Amygdala (tissue), 56 donors: ENCODE measurements at regions not wholly inside any gene's neighbourhood (a gene's known extent, or its start where the extent isn't known, plus 50 kb on each side); places are given as distances from the start of the nearest gene placed in this dataset.

ENCODE experiments used
- DNase-seq, 56 donors: peaks; one replicate each; lab custom pipeline; 2025; lab: John Stamatoyannopoulos, UW

DNA sequence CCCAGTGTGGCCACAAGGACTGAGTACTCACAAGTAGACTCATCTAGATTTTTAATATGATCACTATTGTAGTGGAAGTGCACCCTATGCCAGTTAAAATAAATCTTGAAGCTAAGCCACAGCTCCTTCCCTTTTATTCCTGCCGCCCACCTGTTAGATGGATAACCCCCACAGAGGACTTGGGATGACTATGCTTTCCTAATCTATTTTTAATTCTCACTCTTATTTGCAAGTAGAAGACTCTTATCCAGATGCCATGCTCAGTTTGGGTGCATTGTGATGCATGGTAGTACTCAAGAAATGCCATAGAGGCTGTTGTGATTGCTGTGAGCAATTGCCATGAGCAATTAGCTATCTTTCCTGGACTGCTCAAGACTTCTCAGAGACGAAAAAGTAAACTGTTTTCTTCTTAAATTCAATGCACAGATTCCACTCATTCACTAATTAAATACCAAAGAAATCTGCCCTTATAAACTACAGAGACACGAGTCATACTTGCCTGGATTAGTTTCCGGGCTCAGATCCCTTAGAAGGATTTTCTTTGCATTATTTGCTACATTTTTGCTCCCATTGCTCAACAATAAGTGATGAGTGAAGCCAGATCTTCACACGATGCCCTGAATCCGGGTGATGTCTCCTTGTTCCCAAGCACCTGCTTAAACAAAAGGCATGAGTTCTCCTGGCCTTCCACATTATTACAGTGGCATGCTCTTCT lies 472.1 kb downstream of the SOX2 start:
- DNase-seq = no peak

DNA sequence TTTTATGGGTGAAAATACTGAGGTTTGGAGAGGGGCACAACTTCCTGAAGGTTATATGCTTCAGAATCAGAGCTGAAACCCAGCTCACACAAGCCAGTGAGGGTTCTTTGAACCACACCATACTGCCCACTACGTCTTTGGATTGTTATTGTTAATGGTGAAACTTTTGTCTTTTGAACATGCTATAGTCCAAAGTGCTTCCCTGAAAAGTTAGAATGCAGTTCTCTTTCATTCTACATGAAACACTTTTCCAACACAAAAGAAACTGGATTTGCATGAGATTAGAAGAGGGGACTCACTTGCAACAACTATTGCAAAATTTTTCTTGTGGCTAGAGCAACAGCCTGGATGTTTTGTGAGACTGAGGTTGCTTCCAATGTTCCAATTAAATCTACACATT lies 473.6 kb downstream of the SOX2 start:
- no peak for DNase-seq

DNA sequence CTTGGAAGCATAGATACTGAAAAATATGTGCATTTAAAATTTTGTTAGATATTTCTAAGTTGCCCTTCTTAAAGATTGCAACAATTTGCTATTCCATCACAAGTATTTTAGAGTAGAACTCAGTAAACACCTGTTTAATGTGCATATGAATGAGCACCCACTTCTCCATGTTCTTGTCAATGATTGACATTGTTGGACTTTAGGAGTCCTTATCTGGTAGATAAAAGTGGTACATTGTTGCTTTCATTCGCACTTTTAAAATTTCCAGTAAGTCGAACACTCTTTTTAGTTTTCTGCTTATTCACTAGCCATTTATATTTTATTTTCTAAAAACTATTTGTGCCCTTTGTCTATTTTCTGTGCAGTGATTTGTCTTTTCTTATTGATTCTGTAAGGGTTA lies 478.3 kb downstream of the SOX2 start:
- no peak for DNase-seq

DNA sequence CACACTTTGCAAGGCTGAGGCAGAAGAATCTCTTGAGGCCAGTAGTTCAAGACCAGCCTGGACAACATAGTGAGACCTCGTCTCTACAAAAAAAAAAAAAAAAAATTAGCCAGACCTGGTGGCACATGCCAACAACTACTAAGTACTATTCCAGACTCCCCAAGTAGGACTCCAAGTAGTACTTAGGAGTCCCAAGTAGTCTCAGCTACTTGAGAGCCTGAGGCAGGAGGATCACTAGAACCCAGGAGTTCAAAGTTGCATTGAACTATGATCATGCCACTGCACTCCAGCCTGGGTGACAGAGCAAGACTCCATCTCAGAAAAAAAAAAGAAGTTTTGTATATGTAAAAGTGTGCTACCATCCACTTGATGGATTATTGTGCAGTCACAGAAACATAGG lies 486.6 kb downstream of the SOX2 start:
- DNase-seq = no peak

DNA sequence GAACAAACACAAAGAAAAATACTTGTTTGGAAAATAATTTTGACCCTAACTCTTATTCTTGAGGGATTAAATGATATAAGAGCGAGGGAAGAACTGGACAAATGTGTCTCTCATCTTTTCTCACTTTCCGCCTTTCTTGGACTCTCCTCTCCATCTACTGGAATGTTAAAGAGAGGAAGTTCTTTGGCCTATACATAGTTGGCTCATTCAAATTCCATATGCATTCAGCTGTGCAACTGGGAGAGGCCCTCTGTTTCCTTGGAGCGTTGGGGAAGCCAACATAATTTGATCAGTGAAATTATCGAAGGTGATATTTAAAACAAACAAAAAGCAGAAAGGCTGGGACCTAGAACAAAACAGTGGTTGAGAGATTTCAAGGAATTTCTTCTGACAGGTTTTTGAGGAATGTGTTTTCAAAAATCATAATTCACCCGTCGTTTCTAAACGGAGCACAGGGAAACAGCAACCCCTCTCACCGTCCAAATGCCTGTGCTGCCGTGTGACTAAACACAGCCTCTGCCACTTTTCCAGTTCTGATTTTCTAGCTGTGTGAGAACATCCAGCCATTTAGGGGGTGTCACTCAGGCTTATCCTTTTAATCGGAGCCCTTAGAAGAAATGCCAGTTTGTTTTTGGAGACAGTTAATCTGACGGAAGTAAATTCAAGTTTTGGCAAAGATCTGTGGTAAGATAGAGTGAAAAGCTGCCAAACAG lies 489.9 kb downstream of the SOX2 start:
- DNase-seq = no peak

DNA sequence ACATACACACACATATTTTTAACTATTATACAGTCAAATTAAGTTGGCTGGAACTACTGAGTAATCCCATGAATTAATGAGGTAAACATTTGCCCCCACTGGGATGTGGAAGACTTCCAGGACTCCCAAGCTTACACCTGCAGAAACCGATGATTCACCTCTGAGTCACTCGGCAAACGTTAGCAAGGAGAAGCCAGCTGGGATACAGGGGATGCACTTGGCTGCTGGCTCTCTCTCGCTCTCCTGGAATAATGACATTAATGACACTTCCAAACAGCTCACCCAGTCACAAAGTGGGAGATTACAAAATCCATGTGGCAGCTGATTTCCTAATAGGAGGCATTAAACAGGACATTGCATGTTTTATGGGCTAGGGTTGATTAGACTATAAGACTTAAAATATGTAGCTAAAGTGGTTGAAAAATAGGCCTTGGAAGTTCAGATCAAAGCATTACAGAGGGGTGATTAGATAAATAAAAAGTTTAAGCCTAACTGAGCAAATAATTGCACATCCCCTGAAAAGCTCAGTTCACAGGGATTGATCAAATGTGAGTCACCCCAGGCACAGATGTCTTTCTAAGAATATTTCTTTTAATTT lies 500.9 kb downstream of the SOX2 start:
- DNase-seq = peak in 10 of 56 donors; percentile 1 to 52 (median 4)

DNA sequence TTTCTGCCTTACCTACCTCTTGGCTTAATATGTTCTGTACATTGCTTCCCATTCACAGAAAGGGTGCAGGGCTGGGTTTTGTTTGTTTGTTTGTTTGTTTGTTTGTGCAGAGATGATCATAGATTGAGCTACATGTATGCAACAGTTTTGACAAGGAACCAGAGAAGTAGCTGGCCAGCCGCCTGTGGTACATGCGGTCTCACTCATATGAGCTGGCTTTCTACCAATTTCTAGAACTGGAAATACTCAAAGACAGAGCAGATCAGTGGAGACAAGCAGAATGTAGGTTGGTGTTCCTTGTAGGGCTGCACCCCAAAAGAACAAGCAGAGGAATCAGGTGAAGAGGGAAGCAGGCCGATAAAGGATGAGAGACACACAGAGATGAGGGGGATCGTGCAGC lies 502.7 kb downstream of the SOX2 start:
- no peak for DNase-seq

DNA sequence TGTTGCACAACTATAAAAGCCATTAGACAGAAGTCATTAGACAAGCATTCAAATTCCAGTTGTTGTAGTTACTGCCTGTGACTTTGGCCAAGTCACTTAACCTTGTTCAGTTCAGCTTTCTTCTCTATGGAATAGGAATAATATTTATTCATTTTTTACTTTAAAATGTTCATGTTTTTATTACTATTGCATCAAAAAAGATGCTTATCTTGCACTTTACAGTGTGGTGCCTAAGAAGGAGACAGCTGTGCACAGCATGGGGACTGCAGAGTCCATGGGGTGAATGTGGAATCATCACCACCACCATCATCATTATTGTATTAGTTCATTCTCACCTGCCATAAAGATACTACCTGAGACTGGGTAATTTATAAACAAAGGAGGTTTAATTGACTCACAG lies 504.2 kb downstream of the SOX2 start:
- no peak for DNase-seq

DNA sequence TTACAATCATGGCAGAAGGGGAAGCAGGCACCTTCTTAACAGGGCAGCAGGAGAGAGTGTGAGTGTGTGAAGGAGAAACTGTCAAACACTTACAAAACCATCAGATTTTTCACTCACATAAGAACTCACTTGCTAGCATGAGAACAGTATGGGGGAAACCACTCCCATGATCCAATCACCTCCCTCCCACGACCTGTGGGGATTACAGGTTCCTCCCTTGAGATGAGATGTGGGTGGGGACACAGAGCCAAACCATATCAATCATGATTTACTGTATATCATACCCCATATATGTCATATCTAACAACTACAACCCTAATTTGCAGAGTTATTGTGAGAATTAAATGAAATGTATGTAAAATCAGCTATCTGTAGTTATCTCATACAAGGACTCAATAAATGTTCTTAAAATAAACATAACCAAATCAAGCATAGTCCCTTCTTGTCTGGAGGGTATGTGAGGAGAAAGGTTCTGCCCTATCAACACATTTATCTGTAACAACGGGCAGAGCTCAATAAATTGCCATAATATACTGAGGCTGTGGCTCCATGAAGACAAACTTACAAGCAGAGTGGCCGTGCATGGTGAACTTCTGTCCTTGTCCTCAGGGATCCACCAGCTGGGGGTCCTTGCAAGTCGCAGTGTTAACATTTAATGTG lies 504.7 kb downstream of the SOX2 start:
- DNase-seq = no peak

DNA sequence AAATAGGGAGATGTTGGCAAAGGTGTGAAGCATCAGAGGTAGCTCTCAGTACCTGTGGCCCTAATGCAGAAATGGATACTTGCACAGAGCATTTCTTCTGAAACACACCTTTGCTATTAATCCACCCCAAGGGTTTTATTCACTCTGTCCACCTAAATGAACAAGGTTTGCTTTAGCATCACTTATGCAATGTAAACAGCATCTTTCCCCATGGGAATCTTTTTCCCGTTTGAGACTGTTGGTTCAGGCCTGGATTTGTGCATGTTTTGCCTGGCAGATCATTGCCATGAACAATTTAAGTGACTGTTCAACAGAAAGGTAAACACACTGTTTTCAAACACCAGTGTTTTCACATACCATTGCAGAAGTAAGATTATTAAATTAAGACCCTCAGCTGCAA lies 508.3 kb downstream of the SOX2 start:
- no peak for DNase-seq

DNA sequence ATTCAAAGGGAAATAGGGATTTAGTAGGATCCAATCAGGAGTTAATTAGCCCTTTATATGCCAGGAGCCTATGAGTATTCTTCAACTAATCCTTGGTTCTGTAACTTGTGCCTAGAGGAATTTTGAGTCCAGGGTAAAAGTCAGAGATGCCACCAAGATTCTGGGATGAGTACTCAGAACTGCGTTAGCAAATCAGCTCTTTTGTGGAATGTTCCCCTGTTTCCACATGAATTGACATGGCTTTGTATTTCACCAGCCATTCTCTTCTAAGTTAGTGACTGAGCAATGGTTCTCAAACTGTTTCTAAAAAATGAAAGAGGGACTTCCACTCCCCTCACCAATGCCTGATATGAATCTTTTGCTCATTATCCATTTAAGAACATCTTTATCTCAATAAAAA lies 508.7 kb downstream of the SOX2 start:
- no peak for DNase-seq

DNA sequence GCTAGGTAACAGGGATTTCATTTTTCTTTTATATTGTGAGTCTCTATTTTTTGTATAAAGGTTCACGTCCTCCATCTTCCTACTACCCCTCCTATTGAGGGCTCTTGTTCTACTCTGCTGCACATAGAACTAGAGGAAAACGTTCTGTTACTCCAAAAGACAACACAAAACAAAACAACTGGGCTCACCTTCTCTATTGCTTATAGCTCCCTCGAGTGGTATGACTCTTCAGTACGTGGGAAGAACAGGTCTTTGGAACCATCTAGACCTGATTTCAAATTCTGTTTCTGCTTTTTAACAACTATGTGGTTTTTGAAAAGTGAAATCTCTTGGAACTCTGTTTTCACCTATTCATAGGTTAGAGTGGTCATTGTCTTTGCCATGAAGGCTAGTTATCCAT lies 515.3 kb downstream of the SOX2 start:
- no peak for DNase-seq

DNA sequence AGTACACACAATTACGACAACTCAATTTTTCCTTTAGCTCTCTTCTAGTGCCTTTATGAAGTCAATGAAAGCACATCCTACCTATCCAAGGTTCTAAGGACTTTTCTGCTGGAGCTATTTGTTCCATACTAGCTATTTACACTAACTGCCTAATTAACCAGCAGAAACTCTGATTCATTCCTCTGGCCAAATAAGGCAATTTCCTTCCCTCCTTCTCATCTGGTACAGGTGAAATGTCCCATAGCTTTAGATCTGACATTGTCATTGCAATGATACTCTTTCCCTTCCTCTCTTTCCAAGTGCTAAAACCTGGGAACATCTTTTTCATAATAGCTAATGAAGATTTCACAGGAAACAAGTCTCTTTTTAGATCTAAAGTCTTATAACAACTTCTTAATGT lies 521.7 kb downstream of the SOX2 start:
- no peak for DNase-seq

DNA sequence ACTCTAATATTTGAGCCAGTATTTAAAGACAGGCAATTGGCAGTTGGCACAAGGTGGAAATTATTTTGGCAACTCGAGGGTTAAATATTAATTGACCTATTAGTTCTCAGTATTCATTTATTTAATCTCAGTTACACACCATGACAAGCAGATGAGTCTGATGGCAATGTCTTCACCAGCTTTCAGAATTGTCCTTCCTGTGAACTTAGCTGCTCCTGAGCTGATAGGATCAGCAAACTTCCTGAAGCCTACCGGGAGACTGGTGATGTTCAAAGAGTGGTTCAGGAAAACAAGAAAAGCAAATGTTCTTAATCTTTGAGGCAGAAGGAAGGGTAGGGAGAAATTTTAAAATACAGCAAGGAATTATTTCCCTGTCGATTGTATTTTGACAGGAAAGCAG lies 522.2 kb downstream of the SOX2 start:
- no peak for DNase-seq

DNA sequence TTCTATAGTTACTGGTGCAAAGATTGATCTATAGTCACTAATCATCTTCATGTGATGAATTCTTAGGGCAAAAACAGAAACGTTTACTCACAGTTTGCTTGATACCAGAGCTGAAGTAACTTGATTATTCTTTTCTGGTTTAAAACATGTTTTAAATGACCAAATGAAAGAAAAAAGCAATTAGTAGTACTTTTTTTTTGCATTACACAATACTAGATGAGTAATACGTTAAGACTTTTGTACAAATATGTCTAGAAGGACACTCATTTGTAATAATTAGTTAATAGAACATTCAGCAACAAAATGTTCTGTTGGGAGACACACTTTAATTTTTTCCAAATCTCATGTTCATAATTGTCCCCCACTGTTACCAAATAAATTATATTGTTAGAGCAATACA lies 523.2 kb downstream of the SOX2 start:
- DNase-seq = no peak

DNA sequence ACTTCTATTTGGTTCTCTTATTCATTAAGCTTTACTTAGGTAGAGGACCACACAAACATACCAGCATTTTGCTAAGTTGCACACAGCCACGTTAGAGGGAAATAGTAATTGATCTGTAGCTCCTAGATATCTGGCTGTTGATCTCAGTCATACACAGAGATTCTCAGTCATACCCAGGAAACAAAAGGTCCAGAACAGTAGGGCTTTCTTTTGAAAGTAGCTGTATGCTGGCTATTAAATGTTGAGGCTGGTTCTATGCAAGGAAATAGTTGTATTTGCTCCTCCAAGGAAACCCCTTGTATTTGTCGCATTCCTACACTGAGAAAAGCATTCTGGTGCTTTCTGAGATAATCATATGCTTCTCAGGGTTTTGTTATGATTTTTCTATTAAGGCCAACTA lies 523.8 kb downstream of the SOX2 start:
- no peak for DNase-seq

DNA sequence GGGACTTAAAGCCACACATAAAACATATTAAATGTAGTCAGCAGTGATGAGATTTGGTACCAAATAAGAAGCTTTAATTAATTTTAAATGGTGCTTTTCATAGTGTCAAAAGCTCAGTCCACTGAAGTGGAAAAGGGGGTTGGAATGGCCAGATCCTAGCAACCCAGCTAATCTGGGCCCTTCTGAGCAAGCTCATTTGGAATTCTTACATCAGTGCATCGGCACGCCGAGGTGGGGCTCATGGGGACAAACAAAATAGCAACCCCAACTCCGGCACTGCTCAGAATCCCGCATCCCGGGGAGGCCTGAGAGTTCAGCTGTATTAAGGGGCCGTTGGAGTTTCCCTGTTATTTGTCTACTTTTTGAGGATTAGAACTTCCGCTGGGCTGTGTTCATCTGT lies 526.4 kb downstream of the SOX2 start:
- DNase-seq = peak in 49 of 56 donors; percentile 5 to 76 (median 48)

DNA sequence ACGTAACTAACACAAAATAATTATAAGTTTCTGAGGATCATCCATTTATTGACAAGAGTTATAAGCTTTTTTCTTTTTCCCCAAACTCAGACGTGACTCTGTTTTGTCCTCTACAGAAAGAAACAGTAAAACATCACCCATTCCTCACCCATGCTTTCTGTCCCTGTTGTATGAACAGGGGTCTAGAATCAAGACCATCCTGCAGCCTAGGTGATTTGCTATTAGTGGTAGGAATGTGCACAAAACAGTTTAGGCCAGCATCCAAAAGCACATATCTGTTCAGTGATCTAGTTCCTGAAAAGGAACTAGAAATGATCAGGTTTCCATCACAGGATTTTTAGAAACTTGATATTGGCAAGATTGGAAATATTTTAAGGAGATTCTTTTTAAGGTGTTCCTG lies 527.6 kb downstream of the SOX2 start:
- DNase-seq = no peak

DNA sequence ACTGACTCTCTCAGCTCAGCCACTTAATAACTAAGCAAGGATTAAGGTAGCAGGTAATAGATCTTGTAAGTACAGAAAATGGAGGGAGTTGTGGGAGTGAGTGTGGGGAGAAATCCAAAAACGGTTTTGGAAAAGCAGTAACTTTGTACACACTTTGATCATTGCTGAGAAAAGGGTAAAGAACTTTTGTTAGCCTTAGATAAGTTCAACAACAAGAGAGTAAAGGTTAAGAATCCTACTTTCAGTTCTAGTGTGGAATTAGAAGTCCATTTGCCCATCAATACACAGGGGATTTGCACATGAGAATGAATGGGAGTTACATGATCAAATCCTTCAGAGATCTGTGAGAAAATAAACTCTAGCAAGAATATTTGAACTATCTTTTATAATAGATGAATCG lies 528.7 kb downstream of the SOX2 start:
- DNase-seq = no peak

DNA sequence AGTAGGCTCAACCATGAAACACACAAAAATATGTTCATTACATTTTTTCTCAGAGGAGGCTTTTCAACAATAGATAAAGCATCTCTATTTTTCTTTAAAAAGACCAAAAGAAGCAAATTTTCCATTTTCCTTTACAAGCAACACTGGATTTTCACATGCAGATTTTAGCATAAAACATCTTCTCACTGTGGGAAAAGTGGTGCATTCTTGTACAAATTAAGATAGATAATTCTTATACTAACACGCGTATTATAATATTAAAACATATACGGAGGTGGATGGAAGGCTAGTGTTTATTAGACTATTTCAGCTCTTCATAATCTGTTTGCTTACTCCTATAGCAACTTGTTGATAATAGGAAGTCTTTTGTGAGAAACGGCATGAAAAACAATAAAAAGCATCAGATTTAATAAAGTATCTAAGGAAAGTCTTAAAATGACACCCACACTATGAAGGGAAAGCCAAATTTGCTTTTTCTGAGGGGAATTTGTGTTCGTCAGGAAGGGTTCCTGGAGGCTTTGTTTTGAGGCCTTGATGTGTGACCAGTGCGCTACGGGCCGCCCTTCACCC lies 529.6 kb downstream of the SOX2 start:
- no peak for DNase-seq
